GM21825 (cell line): ENCODE measurements at regions not wholly inside any gene's neighbourhood (a gene's known extent, or its start where the extent isn't known, plus 50 kb on each side); places are given as distances from the start of the nearest gene placed in this dataset.
"Not testable (repeated sequence)": the region's sequence is repeated elsewhere in the genome, so short reads cannot be mapped to it uniquely, and the experiment has no call there.

Source experiments
- ATAC-seq: cut with Tn5 transposase; IDR thresholded peaks from one replicate; pipeline ENCODE4 v1.9.1; 2021; ENCODE audit warnings: mild to moderate bottlenecking, moderate library complexity; ENCODE audit not compliant: unreplicated experiment

DNA sequence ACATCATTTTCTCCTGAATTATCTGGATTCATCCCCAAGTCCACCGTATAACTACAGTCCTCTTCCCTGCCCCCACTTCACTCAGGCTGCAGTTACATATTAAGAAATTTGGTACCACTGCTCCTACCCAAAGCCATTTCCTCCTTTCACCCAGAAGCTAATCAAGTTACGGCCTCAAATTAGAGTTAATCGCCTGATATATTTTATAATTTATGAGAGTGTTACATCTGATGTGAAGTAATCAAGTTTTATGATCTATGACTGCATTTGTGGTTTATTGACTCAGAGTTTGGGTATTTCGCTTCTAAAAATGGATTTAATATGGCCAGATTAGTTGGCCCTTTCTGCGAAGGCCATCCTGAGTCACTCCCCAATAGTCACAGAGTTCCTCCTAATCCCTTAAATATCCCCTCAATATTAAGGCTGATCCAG is 223.6 kb upstream of the KIF2A start:
- ATAC-seq, result no peak

DNA sequence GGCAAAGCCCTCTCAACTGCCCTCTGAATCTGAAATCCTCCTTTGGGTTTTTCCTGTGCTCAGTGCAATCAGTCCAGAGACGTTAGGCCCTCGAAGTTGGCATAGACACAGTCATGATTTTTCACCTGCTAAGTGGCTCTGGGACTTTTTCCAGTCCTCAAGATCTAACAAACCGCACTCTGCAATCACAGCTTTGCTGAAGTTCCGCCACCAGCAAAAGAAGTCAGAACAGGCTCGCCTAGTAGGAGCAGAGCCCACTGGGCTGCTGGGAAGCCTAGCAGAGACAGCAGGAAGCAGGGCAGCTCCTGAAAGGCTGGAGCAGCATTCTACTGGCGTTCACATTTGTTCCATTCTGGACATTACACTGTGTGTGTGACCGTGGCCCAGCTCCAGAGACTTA is 222.8 kb upstream of the KIF2A start:
- no peak for ATAC-seq

DNA sequence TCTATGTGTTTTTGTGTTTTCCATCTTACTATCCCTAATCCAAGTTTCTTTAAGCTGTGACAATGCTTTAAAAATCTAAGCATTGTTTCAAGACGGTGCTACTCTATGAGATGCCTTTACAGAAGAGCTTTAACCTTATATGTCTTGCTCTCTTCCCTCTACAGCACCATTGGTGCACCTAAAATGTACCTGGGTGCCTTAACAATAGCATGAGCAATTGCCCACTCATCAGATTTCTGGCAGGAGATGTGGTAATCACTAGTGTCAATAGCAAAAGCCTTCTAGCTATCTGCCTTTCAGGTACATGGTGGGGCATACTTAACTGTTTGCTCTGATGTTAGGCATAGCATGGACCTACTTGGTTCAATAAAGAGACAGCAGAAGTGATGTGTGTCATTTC is 222.3 kb upstream of the KIF2A start:
- no peak for ATAC-seq

DNA sequence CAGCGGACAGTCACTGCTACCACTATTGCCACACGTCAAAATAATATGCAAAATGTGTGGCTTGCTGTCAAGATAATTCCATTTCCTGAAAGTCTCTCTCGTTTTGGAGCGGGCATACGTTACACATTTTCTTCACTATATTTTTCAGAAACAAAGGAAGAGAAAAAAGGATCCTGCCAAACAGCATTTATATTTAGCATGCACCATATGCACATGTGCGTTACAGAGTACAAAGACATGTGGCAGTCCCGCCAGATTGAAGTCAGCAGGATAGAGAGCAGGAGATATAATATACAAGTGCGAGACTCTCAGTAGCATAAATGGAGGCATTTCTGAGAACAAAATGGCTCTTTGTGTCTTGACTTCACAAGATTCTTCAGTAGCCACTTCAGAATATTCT is 221.6 kb upstream of the KIF2A start:
- ATAC-seq, result no peak

DNA sequence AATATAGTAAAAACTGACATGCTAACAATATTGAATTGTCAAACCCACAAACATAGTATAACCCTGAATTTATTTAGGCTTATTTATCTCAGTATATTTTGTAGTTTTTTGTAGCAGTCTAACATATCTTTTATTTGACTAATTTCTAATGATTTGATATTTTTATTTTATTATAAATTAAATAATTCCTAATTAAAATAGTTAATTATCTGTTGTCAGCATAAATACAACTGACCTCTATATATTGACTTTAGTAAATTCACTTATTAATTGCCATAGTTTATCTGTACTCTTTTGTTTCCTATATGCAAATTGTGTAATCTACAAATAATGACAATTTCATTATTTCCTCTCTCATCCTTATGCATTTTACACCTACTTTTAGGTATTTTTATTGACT is 215.1 kb upstream of the KIF2A start:
- ATAC-seq, result no peak

DNA sequence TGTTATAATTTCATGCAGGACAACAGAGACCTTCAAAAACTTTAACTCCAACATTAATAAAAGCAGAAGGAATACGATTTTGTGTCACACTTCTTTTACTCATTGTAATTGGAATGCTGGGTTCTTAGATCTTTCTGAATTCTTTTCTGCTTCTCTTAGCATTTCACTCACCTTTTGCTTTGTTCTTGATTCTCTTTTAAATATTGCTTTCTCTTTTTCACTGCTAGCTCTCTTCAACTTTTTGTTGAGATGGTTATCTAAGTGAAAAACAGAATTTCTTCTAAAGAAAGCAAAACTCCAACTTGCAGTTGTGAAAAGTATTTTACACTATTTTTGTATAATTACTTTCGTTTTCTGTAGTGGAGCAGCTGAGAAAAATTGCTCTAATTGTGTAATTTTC is 212.6 kb upstream of the KIF2A start:
- ATAC-seq, result no peak

DNA sequence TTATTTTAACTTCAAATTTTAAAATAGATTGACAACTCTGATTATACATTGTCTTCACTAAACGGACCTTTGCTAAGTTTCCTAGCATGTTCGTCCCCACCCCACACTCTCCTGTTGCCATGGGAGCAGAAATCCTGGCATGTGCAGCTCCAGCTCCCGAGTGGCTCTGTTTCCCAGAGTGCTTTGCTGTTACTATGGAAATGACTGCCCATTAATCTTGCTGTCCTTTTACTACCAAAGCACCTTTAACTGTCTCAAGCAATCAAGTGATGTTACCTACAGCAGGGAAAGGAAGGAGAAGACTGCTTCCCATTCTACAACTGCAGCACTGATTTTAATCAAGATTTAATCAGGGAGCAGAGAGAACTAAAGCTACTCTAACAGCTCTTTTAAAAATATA is 212.0 kb upstream of the KIF2A start:
- no peak for ATAC-seq

DNA sequence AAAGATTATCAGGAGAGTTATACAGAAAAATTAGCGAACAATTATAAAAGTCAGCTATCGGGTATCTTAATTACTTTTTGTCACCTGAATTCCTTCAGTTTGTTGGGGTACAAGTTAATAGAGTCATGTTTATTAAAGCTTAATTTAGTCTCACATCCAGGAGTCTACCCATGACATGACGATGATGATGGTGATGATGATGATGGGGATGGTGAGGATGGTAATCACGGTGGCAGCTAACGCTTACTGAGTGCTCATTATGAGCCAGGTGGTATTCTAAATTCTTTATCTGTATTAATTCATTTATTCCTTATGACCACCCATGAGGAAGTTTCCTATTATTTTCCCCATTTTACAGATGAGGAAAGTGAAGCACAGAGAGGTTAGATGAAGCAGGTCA is 208.6 kb upstream of the KIF2A start:
- ATAC-seq, result no peak

DNA sequence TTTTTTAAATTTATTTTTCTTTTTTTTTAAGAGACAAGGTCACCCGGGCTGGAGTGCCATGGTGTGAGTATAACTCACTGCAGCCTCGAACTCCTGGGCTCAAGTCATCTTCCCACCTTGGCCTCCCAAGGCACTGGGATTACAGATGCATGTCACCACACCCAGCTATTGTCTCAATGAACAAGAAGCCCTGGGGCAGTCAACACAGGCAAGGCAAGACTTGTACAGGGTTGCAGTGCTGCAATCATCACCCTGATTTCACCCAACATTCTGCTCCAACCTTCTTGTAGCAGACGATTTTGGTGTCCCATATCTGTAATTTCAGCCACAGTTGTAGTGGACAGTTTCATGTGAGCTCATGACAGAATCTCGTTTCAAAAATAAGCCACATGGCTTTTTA is 205.8 kb upstream of the KIF2A start:
- ATAC-seq, result no peak

DNA sequence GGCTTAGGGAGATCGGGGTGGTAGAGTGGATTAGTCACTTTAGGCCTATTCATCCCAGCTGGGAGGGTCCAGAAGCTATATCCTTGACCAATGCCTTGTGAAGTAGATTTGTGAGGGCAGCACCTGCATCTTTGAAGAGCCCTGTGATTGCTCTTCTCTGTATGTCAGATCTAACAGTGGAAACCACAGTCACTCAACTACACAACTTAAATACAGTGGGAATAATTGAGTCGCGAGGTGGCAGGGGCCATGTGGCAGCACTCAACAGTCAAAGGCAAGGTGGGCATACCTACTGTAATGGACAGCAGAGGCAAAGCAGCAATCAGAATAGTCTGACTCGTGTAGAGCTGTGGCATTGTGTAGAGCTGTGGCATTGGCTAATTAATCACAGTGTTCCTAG is 202.1 kb upstream of the KIF2A start:
- not testable (repeated sequence) for ATAC-seq

DNA sequence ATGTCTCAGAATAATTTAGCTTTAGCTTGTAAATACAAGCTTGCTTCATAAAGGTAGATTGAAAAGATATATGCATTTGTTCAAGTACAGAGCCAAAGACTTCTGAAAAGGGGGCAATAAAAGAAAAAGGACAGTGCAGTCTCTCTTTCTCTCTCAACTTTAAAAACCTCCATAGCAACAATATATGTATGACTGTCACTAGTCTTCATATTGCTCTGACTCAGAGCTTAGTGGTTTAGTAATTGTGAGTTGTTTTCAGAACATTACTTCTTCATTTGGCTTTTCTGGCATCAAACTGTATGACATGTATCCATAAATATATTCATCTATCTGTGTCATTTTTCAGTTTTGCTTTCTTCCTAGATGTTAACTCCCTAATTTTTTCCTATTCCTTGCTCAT is 194.6 kb upstream of the KIF2A start:
- no peak for ATAC-seq

DNA sequence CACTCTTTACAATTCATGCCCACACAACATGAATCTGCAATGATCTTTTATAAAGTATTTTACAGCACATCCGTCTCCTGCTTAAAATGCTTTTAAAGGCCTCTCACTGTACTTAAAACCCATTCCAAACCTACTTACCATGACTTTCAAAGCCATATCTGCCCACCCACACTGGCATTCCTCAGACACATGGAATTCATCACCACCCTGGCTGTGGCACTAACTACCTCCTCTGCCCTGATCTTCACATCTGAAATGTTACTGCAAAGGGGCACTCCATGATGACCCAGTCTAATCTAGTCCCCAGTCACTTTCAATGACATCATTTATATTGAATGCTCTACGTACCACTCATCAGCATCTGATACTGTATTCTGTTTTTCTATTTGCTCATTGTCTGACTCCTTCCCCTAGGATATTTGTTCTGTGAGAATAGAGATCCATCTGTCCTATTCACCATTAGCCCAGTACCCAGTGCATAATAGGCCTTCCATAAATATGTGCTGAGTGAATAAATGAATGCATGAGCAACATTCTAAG is 193.2 kb upstream of the KIF2A start:
- no peak for ATAC-seq

DNA sequence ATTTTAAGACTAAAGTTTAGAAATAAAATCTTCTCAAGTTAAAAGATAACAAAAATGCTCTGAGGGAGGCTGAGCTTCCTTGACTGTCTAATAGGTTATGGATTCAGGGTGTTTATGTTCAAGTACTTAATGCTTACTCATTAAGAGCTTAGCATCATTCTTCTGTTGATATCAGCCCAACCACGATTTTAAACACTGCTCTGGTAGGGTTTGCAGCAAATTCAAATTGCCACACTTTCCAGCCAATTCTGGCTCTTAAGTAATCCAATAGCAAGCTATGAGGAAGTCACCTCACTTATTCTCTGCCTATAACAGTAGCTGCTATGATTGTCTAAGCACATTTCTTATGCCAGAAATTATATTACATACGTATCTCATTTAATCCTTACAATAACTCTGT is 191.0 kb upstream of the KIF2A start:
- ATAC-seq, result no peak

DNA sequence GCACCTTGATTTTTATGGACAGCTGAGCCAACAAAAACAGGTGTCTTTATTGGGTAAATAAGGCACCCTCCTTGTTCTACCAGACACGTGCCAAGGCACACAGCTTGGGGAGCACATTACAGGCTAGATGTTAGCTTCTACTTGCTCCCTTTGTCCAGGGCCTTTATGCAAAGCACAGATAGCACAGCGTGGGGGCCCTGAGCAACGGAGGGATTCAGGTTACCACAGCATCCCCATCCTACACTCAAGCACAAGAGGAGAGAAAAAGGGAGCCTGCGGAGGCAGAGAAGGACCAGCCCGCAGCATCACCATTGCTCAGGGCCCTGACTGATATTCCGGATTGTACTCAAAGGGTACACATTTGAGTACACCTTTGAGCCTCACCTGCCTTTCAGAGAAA is 181.7 kb upstream of the KIF2A start:
- no peak for ATAC-seq

DNA sequence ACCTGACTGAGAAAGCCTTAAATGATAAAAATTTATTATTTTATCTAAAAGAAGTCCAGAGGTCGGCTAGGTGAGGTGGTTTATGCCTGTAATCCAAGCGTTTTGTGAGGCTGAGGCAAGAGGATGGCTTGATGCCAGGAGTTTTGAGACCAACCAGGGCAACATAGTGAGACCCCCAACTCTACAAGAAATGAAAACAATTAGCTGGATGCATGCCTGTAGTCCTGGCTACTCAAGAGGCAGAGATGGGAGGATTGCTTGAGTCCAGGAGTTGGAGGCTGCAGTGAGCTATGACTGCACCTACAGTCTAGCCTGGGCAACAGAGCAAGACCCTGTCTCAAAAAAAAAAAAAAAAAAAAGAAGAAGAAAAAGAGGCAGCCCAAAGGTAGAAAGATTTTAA is 179.9 kb upstream of the KIF2A start:
- ATAC-seq, result no peak

DNA sequence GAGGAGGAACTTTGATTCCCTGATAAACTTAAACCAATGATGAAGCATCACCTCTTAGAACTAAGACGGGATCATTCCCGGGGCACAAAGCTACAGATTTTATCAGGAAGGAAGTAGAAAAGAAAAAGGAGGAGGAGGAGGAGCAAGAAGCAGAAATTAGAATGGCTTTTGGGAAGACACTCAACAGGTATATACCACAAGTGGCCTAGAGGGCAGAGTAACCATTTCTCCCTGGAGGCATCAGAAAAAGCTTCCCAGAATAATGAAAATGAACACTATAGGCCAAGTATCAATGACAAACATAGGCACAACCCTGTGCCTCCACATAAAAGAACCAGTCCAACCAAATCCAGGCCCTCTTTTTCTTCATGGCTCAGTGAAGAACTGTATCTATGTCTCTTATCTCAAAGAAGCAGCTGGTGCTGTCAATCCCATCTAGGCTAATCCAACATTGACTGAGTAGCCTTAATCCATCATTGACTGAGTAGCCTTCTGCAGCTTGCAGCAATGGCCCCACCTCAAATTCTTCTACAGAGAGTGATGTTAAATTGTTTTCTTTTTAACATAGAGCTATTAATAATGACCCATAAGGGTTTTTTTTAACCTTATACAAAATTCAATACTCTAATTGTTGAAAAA is 178.8 kb upstream of the KIF2A start:
- ATAC-seq, result no peak

DNA sequence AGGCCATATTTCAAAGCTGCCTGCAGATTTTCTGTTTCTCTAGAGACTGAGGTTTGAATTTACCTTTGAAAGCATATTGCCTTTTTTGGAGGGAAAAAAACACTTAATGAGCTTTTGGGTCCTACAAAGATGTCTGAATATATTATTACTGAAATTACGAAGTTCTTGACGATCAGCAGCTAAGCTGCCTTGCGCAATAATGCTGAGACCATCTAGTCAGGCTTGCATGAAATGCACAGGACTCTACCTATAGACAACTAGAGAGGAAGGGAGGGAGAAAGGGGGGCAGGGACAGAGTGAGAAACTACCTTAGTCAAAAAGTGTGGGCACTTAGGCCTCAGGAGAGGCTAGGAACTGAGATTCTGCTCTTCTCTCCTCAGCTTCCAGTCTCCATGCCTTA is 175.9 kb upstream of the KIF2A start:
- ATAC-seq, result no peak

DNA sequence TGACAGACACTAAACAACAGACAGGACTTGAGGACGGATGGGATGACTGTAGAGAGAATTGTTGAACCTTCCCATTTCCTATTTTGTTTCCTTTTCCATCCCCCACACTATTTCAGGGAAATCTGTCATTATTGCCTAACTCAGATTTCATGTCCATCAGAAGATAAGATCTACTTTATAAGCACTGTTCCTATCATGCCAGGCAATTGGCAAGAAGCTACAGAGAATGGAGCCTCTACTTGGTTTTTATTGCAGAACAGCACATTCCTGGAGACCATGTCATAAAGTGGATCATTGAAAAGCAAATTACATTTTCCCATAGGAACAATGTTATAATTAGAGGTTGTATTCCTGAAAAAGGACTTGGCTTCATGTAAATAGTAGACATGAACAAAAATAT is 173.7 kb upstream of the KIF2A start:
- ATAC-seq, result no peak

DNA sequence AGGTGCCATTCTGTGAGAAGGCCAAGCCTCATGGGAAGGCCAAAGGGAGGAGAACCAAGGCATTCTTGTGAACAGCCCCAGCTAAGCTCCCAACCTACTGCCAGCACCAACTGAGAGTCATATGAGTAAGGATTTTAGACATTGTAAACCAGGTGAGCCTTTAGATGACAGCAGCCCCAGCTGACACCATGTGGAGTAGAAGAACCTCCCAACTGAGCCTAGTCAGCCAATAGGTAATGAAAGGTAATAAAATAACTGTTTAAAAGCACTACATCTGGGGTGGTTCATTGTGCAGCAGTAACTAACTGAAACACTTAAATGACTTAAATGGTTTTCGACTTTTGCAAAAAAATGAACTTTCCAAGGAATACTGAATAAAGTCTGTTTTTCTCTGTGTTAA is 172.6 kb upstream of the KIF2A start:
- ATAC-seq, result no peak

DNA sequence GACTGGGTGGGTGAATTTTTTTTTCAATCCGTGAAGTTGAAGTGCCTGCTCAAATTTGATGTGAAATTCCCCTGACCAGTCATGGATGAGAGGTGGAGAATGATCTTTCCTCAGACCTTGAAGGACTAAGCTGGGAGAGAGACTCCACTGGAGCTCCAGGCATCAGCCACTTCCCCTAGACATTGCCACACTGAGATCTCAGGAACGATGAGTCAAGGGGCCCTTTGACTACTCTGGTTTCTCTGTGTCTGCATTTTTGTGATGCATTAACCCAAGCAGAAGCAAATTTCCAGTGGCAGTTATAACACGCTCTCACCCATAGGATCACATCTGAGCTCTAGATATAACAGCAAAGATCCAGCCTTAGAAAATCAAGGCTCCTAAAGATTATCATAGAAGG is 171.2 kb upstream of the KIF2A start:
- ATAC-seq, result no peak

DNA sequence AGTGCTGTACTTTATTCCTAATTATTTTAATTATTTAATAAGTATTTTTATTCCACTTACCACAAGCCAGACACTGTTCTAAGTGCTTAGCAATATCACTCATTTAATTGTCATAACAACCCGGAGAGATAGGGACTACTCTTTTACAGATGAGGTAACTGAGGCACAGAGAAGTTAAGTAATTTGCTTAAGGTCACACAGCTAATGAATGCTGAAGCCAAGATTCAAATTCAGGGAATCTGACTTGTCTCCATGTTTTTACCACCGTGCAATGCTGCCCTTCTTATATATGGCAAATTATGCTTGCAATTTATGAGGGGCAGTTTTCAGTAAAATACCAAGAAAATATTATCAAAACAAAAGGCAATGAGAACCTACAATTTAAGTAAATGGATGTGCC is 168.4 kb upstream of the KIF2A start:
- no peak for ATAC-seq

DNA sequence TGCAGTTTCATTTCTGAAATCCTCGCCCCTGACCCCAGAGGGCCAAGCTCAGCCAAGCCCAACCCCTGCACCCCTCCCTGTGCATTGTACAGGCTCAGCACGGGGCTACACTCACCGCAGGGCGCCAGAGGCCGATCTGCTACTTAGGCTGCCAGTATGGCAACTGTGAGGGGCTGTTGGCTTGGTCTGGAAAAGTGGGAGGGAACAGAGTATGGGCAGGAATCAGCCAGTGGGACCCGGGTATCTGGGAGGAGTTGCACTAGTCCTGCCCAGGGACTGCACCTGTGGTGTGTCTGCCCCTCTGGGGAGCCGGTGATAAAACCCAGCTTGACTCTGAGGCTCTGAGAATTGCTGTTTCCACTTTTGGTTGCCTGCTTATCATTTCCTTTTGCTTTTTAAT is 167.4 kb upstream of the KIF2A start:
- ATAC-seq, result no peak

DNA sequence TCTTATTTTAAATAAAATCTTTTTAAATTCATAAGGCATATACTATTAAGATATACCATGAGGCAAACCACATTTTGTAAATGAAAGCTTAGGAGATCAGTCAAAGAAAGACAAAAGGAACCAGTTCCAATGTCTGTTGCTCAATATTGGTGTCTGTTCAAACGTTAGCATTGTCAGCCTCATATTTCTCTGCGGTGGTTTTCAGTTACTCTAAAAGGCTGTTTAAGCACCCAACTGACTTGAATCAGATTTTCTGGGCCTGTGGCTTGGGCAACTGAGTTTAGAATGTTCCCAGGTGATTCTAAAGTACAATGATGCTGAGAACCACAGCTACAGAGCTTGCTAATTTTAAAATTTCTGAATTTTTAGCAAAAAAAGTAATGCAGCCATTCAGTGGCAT is 166.3 kb upstream of the KIF2A start:
- no peak for ATAC-seq
